ENCODE measurements at regions not wholly inside any gene's neighbourhood (a gene's known extent, or its start where the extent isn't known, plus 50 kb on each side); places are given as distances from the start of the nearest gene placed in this dataset.

GRCh38 chr2:47641366-47641765 is 70.6 kb upstream of the KCNK12 start:
- Mint-ChIP-seq H3K27ac (no peak overlapping the region), H3K9me3 (no peaks in the 10 kb centered on the region), H3K36me3 (no peaks in the 10 kb centered on the region), H3K27me3 (ENCODE audit: insufficient read depth, low read depth) (no peaks in the 10 kb centered on the region), H3K4me1 (peaks cover 5% of the 10 kb centered on the region), H3K4me3 (no peak overlapping the region)
- Histone ChIP-seq H3K4me3 (no peak overlapping the region), H3K9ac (no peak overlapping the region), H3K27me3 (no peaks in the 10 kb centered on the region), H4K20me1 (ENCODE audit: low read depth) (no peaks in the 10 kb centered on the region), H3K27ac (no peak overlapping the region), H2AFZ (replicated peaks) (no peak overlapping the region), H3K79me2 (ENCODE audit: low read depth) (no peaks in the 10 kb centered on the region), H3K4me2 (no peak overlapping the region), H3F3A (ENCODE audit: low read depth) (no peaks in the 10 kb centered on the region), H3K4me1 (peaks cover 5% of the 10 kb centered on the region), H3K9me3 (ENCODE audit: low read depth) (no peaks in the 10 kb centered on the region), H3K36me3 (no peaks in the 10 kb centered on the region)
- TF ChIP-seq CTCF (IDR thresholded peaks at IDR 0.05) (no peak), EZH2phosphoT487 (IDR thresholded peaks at IDR 0.05) (no peak), EZH2 (IDR thresholded peaks at IDR 0.05) (no peak)
- no peak for DNase-seq (ENCODE audit: low spot score)

GRCh38 chr2:47640356-47640755 is 69.6 kb upstream of the KCNK12 start:
- no peak overlapping the region for H2AFZ ChIP-seq (replicated peaks)
- no peaks in the 10 kb centered on the region for H3K27me3 ChIP-seq
- no peaks in the 10 kb centered on the region for H3K9me3 ChIP-seq (ENCODE audit: low read depth)
- H3K4me3 ChIP-seq = no peak overlapping the region
- no peaks in the 10 kb centered on the region for H3K27me3 Mint-ChIP-seq (ENCODE audit: insufficient read depth, low read depth)
- no peak overlapping the region for H3K4me3 Mint-ChIP-seq
- H3K36me3 Mint-ChIP-seq = no peaks in the 10 kb centered on the region
- peaks cover 8% of the 10 kb centered on the region for H3K4me1 Mint-ChIP-seq
- no peaks in the 10 kb centered on the region for H3K79me2 ChIP-seq (ENCODE audit: low read depth)
- no peak for TF ChIP-seq EZH2 (IDR thresholded peaks at IDR 0.05)
- no peak for TF ChIP-seq CTCF (IDR thresholded peaks at IDR 0.05)
- no peak for TF ChIP-seq EZH2phosphoT487 (IDR thresholded peaks at IDR 0.05)
- H3K27ac Mint-ChIP-seq = no peak overlapping the region
- H3K4me2 ChIP-seq = no peak overlapping the region
- no peak overlapping the region for H3K27ac ChIP-seq
- H3K36me3 ChIP-seq = no peaks in the 10 kb centered on the region
- no peak for DNase-seq (ENCODE audit: low spot score)
- H3K4me1 ChIP-seq = peaks cover 5% of the 10 kb centered on the region
- H3K9me3 Mint-ChIP-seq = no peaks in the 10 kb centered on the region
- H3F3A ChIP-seq (ENCODE audit: low read depth) = no peaks in the 10 kb centered on the region
- H3K9ac ChIP-seq = no peak overlapping the region
- H4K20me1 ChIP-seq (ENCODE audit: low read depth) = no peaks in the 10 kb centered on the region

- peaks cover 5% of the 10 kb centered on the region for H3K4me1 ChIP-seq
- H3K9me3 ChIP-seq (ENCODE audit: low read depth) = no peaks in the 10 kb centered on the region
- H3K27me3 Mint-ChIP-seq (ENCODE audit: insufficient read depth, low read depth) = no peaks in the 10 kb centered on the region
- no peak for TF ChIP-seq EZH2phosphoT487 (IDR thresholded peaks at IDR 0.05)
- TF ChIP-seq CTCF (IDR thresholded peaks at IDR 0.05) = no peak
- no peak for TF ChIP-seq EZH2 (IDR thresholded peaks at IDR 0.05)
- no peak overlapping the region for H3K4me3 ChIP-seq
- no peaks in the 10 kb centered on the region for H3K36me3 ChIP-seq
- no peak overlapping the region for H3K9ac ChIP-seq
- H3K79me2 ChIP-seq (ENCODE audit: low read depth) = no peaks in the 10 kb centered on the region
- H3K4me3 Mint-ChIP-seq = no peak overlapping the region
- H3F3A ChIP-seq (ENCODE audit: low read depth) = no peaks in the 10 kb centered on the region
- no peak overlapping the region for H3K27ac Mint-ChIP-seq
- no peaks in the 10 kb centered on the region for H3K9me3 Mint-ChIP-seq
- no peaks in the 10 kb centered on the region for H3K27me3 ChIP-seq
- DNase-seq (ENCODE audit: low spot score) = no peak
- H3K4me2 ChIP-seq = no peak overlapping the region
- H4K20me1 ChIP-seq (ENCODE audit: low read depth) = no peaks in the 10 kb centered on the region
- H2AFZ ChIP-seq (replicated peaks) = no peak overlapping the region
- H3K4me1 Mint-ChIP-seq = peaks cover 8% of the 10 kb centered on the region
- H3K36me3 Mint-ChIP-seq = no peaks in the 10 kb centered on the region
- H3K27ac ChIP-seq = no peak overlapping the region
Measured at GRCh38 chr2:47639467-47639866, 68.7 kb upstream of the KCNK12 start.

GRCh38 chr2:47638430-47638829 is 67.6 kb upstream of the KCNK12 start:
- no peaks in the 10 kb centered on the region for H3K36me3 ChIP-seq
- no peaks in the 10 kb centered on the region for H4K20me1 ChIP-seq (ENCODE audit: low read depth)
- H3K9me3 ChIP-seq (ENCODE audit: low read depth) = no peaks in the 10 kb centered on the region
- no peak overlapping the region for H2AFZ ChIP-seq (replicated peaks)
- H3K36me3 Mint-ChIP-seq = no peaks in the 10 kb centered on the region
- H3K4me2 ChIP-seq = no peak overlapping the region
- no peak overlapping the region for H3K27ac Mint-ChIP-seq
- H3F3A ChIP-seq (ENCODE audit: low read depth) = no peaks in the 10 kb centered on the region
- H3K4me3 Mint-ChIP-seq = no peak overlapping the region
- H3K9me3 Mint-ChIP-seq = no peaks in the 10 kb centered on the region
- no peaks in the 10 kb centered on the region for H3K27me3 ChIP-seq
- TF ChIP-seq EZH2 (IDR thresholded peaks at IDR 0.05) = no peak
- TF ChIP-seq EZH2phosphoT487 (IDR thresholded peaks at IDR 0.05) = no peak
- no peak for TF ChIP-seq CTCF (IDR thresholded peaks at IDR 0.05)
- no peak for DNase-seq (ENCODE audit: low spot score)
- H3K79me2 ChIP-seq (ENCODE audit: low read depth) = no peaks in the 10 kb centered on the region
- peaks cover 8% of the 10 kb centered on the region for H3K4me1 Mint-ChIP-seq
- H3K9ac ChIP-seq = no peak overlapping the region
- no peak overlapping the region for H3K27ac ChIP-seq
- no peaks in the 10 kb centered on the region for H3K27me3 Mint-ChIP-seq (ENCODE audit: insufficient read depth, low read depth)
- H3K4me3 ChIP-seq = no peak overlapping the region
- H3K4me1 ChIP-seq = peaks cover 5% of the 10 kb centered on the region

All from neural progenitor cell (in vitro differentiated cells).